ENCODE measurements at regions not wholly inside any gene's neighbourhood (a gene's known extent, or its start where the extent isn't known, plus 50 kb on each side); places are given as distances from the start of the nearest gene placed in this dataset.

DNA sequence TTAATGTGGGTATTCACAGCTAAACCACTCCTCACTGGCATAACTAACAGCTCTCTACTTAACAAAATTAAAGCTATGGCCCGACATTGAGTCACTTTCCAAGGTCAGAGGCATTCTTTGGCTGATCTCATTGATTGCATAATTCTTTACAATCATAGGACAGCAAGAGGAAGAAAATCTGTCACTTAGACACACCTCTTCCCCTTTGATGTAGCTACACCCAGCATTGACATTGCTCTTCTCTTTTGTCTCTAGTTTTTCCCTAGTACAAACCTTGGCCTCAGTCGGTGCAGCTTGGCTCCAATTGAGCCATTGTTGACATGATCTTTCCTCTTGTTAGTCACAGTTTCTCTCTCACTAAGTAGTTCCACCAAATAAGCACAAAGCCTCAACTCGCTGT is 313.3 kb upstream of the ACTRT1 start:
- DNase-seq (ENCODE audit: low read depth) (peak; percentile 6), FAIRE-seq (no peak)
- H3K36me3 ChIP-seq (ENCODE audit: control insufficient read depth, insufficient read depth, low read length): no peaks in the 10 kb centered on the region
- TF ChIP-seq, protein P1, sequence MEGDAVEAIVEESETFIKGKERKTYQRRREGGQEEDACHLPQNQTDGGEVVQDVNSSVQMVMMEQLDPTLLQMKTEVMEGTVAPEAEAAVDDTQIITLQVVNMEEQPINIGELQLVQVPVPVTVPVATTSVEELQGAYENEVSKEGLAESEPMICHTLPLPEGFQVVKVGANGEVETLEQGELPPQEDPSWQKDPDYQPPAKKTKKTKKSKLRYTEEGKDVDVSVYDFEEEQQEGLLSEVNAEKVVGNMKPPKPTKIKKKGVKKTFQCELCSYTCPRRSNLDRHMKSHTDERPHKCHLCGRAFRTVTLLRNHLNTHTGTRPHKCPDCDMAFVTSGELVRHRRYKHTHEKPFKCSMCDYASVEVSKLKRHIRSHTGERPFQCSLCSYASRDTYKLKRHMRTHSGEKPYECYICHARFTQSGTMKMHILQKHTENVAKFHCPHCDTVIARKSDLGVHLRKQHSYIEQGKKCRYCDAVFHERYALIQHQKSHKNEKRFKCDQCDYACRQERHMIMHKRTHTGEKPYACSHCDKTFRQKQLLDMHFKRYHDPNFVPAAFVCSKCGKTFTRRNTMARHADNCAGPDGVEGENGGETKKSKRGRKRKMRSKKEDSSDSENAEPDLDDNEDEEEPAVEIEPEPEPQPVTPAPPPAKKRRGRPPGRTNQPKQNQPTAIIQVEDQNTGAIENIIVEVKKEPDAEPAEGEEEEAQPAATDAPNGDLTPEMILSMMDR (IDR thresholded peaks at IDR 0.05; ENCODE audit: insufficient read depth, low read length, severe bottlenecking): no peak
- no peaks in the 10 kb centered on the region for H3K27me3 ChIP-seq (ENCODE audit: control insufficient read depth, insufficient read depth, low read length)
- no peak overlapping the region for H3K4me3 ChIP-seq (ENCODE audit: low read depth, low read length)

- no peaks in the 10 kb centered on the region for H3K27me3 ChIP-seq (ENCODE audit: control insufficient read depth, insufficient read depth, low read length)
- no peak overlapping the region for H3K4me3 ChIP-seq (ENCODE audit: low read depth, low read length)
- TF ChIP-seq, protein P1 (IDR thresholded peaks at IDR 0.05; ENCODE audit: insufficient read depth, low read length, severe bottlenecking): no peak
- FAIRE-seq (no peak), DNase-seq (ENCODE audit: low read depth) (no peak)
- H3K36me3 ChIP-seq (ENCODE audit: control insufficient read depth, insufficient read depth, low read length): no peaks in the 10 kb centered on the region
These were observed 283.5 kb upstream of the ACTRT1 start for GRCh38 chrX:128335671-128336070.

DNA sequence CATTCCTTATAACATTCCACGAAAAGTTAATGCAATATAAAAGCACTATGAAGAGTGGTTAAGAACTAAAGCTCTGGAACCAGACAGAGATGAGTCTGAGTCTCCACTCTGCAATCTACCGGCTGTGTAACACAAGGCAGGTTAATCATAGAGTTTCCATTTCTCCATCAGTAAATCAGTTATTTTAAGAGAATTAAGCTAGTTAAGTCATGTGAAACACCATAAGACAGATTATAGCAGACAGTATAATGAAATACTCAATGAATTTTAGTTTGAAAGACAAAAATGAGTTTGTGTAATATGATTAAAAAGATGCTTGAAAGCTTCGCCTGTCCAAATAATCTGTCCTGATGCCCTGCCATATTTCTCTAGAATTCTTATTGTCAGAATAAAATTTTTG is 282.6 kb upstream of the ACTRT1 start:
- H3K4me3 ChIP-seq (ENCODE audit: low read depth, low read length): no peak overlapping the region
- H3K36me3 ChIP-seq (ENCODE audit: control insufficient read depth, insufficient read depth, low read length): no peaks in the 10 kb centered on the region
- no peaks in the 10 kb centered on the region for H3K27me3 ChIP-seq (ENCODE audit: control insufficient read depth, insufficient read depth, low read length)
- no peak for DNase-seq (ENCODE audit: low read depth)
- TF ChIP-seq, protein P1 (IDR thresholded peaks at IDR 0.05; ENCODE audit: insufficient read depth, low read length, severe bottlenecking): no peak
- no peak for FAIRE-seq

GRCh38 chrX:128310912-128311311 is 258.7 kb upstream of the ACTRT1 start:
- DNase-seq (ENCODE audit: low read depth): no peak
- TF ChIP-seq, protein P1 (IDR thresholded peaks at IDR 0.05; ENCODE audit: insufficient read depth, low read length, severe bottlenecking): no peak
- FAIRE-seq: no peak
- no peaks in the 10 kb centered on the region for H3K27me3 ChIP-seq (ENCODE audit: control insufficient read depth, insufficient read depth, low read length)
- no peaks in the 10 kb centered on the region for H3K36me3 ChIP-seq (ENCODE audit: control insufficient read depth, insufficient read depth, low read length)
- H3K4me3 ChIP-seq (ENCODE audit: low read depth, low read length): no peak overlapping the region

DNA sequence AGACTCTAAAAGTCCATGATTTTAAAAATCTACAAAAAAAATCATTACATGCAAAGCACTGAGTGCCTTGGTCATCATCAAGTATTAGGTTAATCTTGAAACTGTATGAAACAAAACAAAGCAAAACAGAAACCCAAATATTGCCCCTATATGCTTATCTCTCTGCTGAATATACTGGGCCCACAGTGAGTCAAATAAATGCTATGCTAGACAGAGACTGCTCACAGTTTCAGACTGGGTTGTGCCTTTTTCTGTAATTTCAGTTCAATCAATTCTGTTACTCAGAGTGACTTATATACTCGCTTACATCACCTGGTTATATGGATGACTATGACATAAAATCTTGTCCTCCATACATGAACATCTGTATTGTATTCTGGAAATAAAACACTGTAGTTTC is 257.1 kb upstream of the ACTRT1 start:
- no peaks in the 10 kb centered on the region for H3K36me3 ChIP-seq (ENCODE audit: control insufficient read depth, insufficient read depth, low read length)
- no peak overlapping the region for H3K4me3 ChIP-seq (ENCODE audit: low read depth, low read length)
- FAIRE-seq (no peak), DNase-seq (ENCODE audit: low read depth) (peak; percentile 53)
- no peaks in the 10 kb centered on the region for H3K27me3 ChIP-seq (ENCODE audit: control insufficient read depth, insufficient read depth, low read length)
- TF ChIP-seq, protein P1 (IDR thresholded peaks at IDR 0.05; ENCODE audit: insufficient read depth, low read length, severe bottlenecking): no peak

DNA sequence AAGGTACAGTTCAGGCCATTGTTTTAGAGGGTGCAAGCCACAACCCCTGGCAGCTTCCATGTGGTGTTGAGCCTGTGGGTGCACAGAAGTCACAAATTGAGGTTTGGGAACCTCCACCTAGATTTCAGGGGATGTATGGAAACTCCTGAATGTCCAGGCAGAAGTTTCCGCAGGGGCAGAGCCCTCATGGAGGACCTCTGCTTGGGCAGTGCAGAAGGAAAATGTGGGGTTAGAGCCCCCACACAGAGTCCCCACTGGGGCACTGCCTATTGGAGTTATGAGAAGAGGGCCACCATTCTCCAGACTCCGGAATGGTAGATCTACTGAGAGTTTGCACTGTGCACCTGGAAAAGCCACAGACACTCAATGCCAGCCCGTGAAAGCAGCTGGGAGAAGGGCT is 242.0 kb upstream of the ACTRT1 start:
- Histone ChIP-seq H3K36me3 (ENCODE audit: control insufficient read depth, insufficient read depth, low read length) (no peaks in the 10 kb centered on the region), H3K27me3 (ENCODE audit: control insufficient read depth, insufficient read depth, low read length) (no peaks in the 10 kb centered on the region), H3K4me3 (ENCODE audit: low read depth, low read length) (no peak overlapping the region)
- DNase-seq (ENCODE audit: low read depth) (no peak), FAIRE-seq (no peak)
- TF ChIP-seq, protein P1 (IDR thresholded peaks at IDR 0.05; ENCODE audit: insufficient read depth, low read length, severe bottlenecking): no peak

Data from bronchial epithelial cell (primary cell).